Bone marrow (tissue), 2 donors: ENCODE measurements at regions not wholly inside any gene's neighbourhood (a gene's known extent, or its start where the extent isn't known, plus 50 kb on each side); places are given as distances from the start of the nearest gene placed in this dataset.
A peak's percentile ranks its signal among the peaks of the same experiment; 100 is the strongest.

Source experiments
- DNase-seq, 2 donors: peaks; one replicate each; lab custom pipeline; 2025; lab: John Stamatoyannopoulos, UW

- no peak for DNase-seq
Observed at GRCh38 chr13:99027661-99028425, 50.0 kb upstream of the DOCK9 start.

GRCh38 chr13:99028890-99029289 lies 51.0 kb upstream of the DOCK9 start:
- DNase-seq = no peak

GRCh38 chr13:99029576-99029975 lies 51.7 kb upstream of the DOCK9 start:
- no peak for DNase-seq

GRCh38 chr13:99030326-99030725 lies 52.5 kb upstream of the DOCK9 start:
- no peak for DNase-seq

DNA sequence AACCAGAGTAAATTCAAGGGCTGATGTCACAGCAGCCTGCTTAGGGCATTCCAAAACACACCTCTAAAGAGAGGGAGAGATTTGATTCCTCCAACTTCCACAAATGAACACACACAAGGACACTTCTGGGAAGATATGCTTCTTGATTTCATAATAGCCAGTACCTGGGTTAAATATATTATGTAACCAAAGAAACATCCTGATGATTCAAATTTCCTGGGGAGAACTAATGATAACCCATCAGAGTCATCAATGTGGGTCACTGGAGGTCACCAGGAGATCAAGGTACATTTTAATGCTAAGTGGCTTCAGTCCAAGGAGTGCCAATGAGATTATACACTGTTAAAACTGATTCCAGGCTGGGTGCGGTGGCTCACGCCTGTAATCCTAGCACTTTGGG lies 54.0 kb upstream of the DOCK9 start:
- DNase-seq = no peak

DNA sequence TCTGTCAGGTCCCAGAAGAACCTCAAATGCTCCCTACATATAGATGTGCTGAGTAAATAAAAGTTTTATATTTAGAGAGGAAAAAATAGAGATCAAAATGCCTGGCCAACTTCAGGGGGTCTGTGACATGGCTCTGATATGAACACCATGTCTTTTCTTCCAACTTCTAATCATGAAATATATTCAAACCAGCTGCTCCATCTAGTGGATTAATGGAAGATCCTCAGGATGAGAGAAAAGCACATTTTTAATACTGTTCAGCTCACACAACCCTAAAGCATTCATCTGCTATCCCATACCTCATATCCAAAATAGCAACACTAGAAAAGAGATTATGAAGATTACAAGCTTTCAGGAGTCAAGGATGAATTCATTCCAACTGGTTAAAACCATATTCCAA lies 56.0 kb upstream of the DOCK9 start:
- DNase-seq = peak in 1 of 2 donors; percentile 16

GRCh38 chr13:99034333-99035085 lies 56.6 kb upstream of the DOCK9 start:
- no peak for DNase-seq

DNA sequence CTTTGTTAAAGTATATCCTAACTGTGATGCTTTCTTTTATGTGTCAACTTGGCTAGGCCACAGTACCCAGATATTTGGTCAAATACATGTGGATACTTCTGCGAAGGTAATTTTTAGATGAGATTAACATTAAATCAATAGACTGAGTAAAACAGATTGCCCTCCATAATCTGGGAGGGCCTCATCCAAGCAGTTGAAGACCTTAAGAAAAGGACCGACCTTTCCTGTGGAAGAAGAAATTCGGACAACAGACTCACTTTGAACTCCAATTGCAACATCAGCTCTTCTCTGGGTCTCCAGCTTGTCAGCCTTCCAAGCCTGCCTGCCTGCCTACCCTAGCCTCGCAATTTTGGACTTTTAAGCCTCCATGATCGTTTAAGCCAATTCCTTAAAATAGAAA lies 57.9 kb upstream of the DOCK9 start:
- no peak for DNase-seq

GRCh38 chr13:99037756-99038155 lies 59.9 kb upstream of the DOCK9 start:
- DNase-seq = no peak

DNA sequence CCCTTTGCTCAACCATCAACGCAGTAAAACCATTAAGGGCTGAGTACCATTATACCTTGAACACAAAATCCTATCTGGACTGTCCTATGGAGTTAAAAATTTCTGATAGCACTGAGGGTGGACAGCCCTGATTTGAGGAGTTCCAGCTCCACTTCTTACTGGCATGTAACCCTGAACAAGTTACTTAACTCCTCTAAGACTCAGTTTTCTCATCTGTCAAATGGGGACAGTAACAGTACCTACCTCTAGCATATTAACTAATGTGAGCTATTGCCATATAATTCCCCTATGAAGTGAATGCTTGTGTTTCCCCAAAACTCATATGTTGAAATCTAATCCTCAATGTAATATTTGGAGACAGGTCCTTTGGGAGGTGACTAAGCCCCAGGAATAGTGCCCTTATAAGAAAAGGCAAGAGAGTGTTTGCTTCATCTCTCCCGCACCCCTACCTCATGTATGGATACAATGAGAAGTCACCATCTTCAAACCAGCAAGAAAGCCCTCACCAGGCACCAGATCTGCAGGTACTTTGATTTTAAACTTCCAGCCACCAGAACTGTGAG lies 61.9 kb upstream of the DOCK9 start:
- no peak for DNase-seq

- DNase-seq = no peak
Observed at GRCh38 chr13:99040536-99041131, 62.8 kb upstream of the DOCK9 start.

GRCh38 chr13:99041337-99041736 lies 63.5 kb upstream of the DOCK9 start:
- DNase-seq = no peak

- no peak for DNase-seq
Observed at GRCh38 chr13:99041788-99042187, 63.9 kb upstream of the DOCK9 start.

DNA sequence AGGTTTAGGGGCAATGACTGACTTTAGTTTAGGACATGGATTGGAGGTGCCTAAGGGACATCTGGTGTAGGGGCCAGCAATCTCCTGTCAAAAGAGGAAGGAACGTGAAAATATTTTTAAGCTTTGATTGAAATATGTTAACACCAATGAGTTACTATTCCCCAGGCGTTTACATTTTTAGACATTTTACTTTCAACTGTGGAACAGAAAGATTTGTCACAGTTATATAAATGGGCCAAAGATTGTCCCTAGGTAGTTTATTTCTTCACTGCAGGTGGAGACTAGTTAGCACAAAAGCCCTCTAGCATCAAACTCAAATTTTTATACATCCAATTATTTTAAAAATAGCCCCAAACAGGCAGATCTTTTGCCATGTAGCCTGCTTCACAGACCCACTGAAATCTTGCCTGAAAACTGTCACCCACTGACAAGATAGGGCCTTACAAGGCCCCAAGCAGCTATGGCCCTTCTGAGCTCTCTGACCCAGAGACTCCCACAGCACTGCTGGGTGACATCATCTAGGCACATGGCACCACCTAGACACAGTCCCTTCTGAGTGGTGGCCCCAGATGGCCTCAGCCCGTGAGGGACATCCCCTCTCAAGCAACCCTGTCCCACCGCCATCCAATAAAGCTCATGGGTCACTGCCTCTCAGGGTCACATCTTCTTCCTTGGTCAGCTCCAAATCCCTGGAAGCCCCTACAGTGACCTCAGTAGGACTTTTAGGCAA lies 64.8 kb upstream of the DOCK9 start:
- no peak for DNase-seq

- no peak for DNase-seq
Observed at GRCh38 chr13:99043831-99044231, 66.0 kb upstream of the DOCK9 start.

GRCh38 chr13:99044764-99045163 lies 66.9 kb upstream of the DOCK9 start:
- no peak for DNase-seq

- DNase-seq = no peak
Observed at GRCh38 chr13:99045396-99045795, 67.5 kb upstream of the DOCK9 start.

- no peak for DNase-seq
Observed at GRCh38 chr13:99046851-99047250, 69.0 kb upstream of the DOCK9 start.

GRCh38 chr13:99050983-99051488 lies 73.2 kb upstream of the DOCK9 start:
- DNase-seq = no peak

- DNase-seq = no peak
Observed at GRCh38 chr13:99051768-99052455, 74.0 kb upstream of the DOCK9 start.

DNA sequence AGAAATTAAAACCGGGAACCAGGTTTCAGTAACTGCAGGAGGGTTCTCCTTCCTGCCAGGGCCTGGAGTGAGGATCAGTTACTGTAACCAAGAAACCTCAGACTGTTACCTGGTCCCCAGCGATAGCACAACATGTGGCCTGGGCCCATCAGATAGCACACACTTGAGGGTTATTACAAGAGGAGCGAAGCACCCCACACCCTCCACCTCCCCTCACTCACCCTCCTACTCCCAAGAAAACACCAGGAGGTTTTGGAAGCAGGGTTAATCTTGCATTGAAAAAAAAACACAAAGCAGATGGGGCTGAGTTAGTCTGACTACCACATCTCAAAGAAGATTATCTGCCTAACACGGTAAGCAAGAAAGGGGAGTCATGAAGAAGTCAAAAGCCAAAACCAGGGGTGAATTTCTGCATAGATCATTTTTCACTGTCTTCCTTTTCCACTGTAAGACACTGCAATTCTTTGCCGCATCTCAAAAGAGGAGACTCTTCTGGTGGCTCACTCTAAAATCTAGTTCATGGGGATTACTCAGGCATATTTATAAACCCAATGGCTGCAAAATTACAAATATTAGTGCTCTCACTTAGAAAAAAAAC lies 75.9 kb upstream of the DOCK9 start:
- no peak for DNase-seq
